ENCODE measurements at regions not wholly inside any gene's neighbourhood (a gene's known extent, or its start where the extent isn't known, plus 50 kb on each side); places are given as distances from the start of the nearest gene placed in this dataset.
A peak's percentile ranks its signal among the peaks of the same experiment; 100 is the strongest.

DNA sequence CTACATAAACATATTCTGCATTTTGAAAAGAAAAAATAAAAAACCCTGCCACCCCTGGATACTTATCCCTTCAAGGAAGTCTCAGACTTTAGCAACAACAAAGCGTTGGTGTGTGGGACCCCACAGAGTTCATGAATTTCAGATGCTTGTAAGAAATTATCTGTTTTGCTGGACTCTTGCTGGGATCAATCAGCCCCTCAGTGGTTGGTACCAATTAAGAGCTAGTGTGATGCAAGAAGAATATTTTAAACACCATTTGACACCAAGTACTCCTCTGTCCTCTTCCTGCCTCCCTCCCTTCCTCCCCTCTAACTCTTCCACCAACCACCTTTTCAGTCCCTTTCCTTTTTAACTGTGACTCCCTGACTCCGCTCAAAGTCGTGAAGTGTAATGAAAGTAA, 51.5 kb downstream of the SST start:
- DNase-seq = no peak

DNA sequence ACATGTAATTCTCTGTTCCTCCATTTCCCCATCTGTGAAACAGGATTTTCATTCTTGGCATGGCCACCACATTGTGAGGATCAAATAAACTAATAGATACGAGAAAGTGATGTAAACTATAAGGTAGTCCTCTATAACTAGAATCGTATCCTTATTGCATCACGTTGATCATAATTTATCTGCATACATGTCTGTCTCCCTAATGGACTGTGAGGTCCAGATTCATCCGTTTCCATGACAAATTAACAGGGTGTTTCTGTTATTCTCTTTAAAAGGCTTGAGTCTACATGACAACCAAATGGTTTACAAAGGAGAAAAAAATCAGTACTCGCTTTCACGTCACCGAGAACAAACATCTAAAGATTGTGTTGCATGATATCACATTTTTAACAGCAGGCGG, 53.0 kb downstream of the SST start:
- DNase-seq = no peak

GRCh38 chr3:187616307-187616972, 53.8 kb downstream of the SST start:
- DNase-seq = peak; percentile 48 to 76

DNA sequence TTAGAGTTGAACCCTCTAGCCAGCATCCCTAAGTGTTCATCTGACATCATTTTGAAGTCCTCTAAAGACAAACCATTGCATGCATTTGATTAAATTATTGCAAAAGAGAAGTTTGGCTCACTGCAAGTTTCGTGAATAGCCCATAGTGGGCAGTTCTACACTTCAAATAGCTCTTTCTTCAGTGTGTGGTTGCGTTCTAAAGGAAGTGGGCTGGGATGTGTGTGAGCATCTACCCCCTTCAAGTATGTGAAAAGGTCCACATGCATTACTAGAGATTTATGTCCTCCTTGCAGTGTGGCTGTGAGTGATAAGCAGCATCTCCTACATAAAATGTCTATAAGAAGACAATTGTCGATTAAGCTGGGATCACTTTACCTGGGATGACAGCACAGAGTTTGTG, 54.6 kb downstream of the SST start:
- DNase-seq = no peak

DNA sequence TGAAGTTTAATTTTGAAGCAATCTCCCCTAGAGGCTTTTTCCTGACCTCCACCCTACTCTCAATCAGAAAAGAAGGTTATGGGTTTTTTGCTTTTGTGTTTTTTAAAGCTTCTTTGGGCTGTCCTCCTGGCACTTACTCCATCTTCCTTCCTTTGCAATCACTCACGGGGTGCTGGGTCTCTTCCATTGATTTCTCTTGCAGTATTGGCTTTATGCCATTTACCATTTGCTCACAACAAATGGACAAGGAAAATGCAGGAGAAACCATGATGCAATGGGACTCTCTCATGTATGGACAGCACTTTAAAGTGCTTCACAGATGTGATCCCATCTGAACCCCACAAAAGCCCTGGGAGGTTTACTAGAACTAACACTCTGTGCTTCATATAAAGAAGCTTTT, 57.5 kb downstream of the SST start:
- no peak for DNase-seq

DNA sequence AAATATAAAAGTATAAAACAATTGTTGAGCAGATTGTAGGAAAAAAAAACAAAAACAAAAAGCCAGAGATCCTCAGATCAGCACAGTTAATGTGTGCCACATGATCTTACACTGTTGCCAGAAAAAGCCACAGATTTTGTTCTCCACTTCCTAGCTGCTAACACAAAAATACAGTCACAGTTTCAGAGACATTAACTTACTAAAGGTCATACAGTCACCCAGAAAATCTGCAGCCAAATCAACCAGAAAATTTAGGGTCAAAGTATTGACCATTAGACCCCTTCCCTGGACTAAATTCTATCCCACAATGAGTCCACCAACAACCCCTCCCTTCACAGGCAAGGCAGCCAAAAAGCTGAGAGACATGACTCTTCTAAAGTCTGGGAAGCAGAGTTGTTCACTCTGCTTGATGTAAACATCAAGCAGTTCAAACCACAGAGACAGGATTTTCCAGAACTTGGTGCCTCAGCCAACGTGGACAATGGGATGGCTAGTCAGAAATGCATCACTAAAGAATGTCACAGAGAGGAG, 59.1 kb downstream of the SST start:
- DNase-seq = no peak

DNA sequence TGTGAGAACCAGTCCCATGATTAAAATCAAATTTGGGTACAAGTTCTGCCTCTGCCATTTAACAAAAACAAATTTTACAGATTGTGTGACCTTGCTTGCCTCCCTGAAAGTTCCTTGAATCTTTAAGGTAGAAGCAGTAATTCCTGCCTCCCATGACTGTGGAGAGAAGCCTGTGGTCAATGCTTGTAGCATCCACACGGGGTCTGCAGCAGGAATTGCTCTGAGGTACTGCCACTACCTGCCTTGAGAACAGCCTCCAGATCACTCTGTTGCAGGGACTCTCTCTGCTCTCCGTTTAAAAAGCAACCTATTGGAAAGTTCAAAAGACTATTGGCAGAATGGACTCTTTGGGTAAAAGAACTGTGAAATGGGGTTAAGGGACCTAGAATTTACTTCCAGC, 75.9 kb downstream of the SST start:
- DNase-seq = no peak

DNA sequence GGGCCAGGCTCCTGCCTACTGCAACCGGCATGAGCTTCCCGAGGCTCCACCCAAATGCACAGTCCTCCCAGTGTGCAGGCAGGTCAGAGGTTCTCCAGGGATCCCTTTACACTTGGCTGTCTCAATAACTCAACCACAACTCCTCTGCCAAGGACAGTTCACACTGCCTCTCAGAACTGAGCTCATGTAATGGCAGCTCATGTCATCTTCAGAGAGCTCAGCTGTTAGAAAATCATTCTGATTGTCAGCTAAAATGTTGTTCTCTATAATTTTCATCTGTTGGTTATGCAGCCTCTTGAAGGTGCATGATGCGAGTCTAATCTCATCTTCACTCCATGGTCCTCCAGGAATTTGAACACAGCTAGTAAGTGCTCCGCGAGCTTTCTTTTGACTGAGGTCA, 76.7 kb downstream of the SST start:
- no peak for DNase-seq

- DNase-seq = no peak
Measured at GRCh38 chr3:187590861-187591576, 79.2 kb downstream of the SST start.

GRCh38 chr3:187587076-187587475, 83.1 kb downstream of the SST start:
- DNase-seq = no peak

- no peak for DNase-seq
Measured at GRCh38 chr3:187586226-187586625, 84.0 kb downstream of the SST start.

- DNase-seq = no peak
Measured at GRCh38 chr3:187572441-187572840, 97.8 kb downstream of the SST start.

GRCh38 chr3:187571701-187572100, 98.5 kb downstream of the SST start:
- no peak for DNase-seq

GRCh38 chr3:187570776-187571175, 99.4 kb downstream of the SST start:
- DNase-seq = peak; percentile 42 to 81

DNA sequence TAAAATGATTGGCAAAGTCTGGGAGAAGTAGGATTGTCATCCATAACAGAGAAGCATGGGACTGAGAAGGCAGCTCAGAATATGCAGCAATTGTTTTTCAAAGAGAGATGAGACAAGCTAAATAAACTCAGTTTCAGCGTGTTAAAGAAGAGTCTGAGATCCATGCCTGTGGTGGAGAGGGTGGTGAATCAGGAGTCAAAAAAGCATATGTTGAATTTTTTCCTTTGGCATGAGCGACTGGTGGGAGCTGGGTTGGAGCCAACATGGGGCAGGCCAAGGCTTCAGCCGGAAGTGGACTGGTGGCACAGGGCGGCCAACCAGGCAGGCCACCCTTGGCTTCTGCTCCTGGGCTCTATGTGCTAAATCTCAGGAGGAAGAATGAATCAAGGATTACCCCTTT, 102.0 kb downstream of the SST start:
- DNase-seq = no peak

DNA sequence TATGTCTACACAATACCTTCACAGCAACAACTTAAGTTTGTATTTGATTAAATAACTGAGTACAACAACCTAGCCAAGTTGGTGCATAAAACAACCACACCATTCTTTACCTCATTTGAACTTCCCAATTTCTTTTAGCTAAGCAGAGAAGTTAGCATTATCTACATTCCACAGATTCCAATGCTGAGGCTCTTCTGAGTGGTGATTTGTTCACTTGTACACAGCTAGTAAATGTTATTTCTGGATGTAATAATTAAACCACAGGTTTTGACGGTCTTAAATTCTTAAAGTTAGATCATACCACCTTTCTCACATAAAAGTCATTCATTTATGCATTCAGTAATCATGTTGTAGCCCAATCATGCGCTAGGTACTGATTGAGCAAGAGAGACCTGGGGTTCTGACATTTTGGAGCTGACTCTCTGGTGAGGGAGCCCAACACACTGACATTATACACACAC, 102.5 kb downstream of the SST start:
- no peak for DNase-seq

GRCh38 chr3:187567021-187567420, 103.2 kb downstream of the SST start:
- no peak for DNase-seq

DNA sequence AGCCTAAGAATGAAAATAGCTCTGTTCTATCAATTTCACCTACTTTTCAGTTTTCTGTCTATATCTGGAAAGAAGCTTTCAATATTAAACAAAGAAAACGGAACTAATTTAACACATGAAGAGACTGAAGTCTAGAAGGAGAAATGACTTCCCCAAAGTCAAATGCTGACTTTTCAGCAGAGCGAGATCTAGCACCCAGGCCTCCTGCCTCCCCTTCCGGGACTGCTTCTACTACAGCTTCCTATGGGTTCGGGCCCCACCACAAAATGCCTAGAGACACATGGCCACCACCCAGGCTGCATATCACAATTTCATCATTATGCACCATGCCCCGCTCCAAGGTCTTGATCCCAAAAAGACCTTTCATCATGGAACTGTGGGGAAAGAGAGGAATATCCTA, 104.5 kb downstream of the SST start:
- DNase-seq = no peak

DNA sequence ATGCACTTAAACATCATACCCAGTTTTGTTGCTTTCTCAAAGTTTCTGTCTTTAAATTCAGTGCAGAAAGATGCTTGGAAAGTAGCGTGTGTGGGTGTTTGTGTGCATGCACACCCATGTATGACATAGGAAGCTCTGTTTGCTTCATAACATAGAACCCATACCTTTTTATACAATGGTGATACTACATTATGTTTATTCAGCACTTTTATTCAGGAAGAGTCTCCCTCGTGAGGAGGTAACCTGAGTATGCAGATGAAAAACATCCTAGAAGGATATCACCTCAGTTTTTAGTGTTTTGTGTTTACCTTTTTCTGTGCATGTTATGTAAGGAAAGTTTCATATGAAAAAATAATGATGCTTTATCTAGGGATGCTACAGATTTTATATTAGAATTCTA, 111.2 kb downstream of the SST start:
- no peak for DNase-seq

- no peak for DNase-seq
Measured at GRCh38 chr3:187551416-187551815, 118.8 kb downstream of the SST start.

GRCh38 chr3:187550446-187550845, 119.7 kb downstream of the SST start:
- no peak for DNase-seq

- DNase-seq = no peak
Measured at GRCh38 chr3:187545366-187545765, 124.8 kb downstream of the SST start.

DNA sequence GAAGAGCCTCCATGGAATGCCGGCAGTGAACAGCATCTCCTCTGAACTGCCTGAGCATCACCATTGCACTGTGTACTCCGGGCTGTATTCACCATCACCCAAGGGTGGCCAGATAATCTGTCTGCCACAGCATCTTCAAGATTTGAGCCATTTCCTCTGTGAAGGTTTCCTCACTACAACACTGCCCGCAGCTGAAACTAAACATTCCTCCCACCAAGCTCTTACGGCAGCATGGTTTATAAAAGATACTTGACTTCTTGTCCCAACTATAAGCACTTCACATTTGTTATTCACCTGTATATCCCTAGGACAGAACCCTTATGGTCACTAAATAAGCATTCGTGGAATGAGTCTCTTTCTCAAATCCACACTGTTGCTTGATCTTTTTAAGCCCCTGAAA, 125.9 kb downstream of the SST start:
- DNase-seq = no peak

GRCh38 chr3:187540847-187541246, 129.3 kb downstream of the SST start:
- DNase-seq = no peak

GRCh38 chr3:187536185-187536584, 134.0 kb downstream of the SST start:
- no peak for DNase-seq

Measured in NCI-H524 (cell line).